D341Med (cell line): ENCODE measurements at regions not wholly inside any gene's neighbourhood (a gene's known extent, or its start where the extent isn't known, plus 50 kb on each side); places are given as distances from the start of the nearest gene placed in this dataset.
A peak's percentile ranks its signal among the peaks of the same experiment; 100 is the strongest.
"Not testable (repeated sequence)": the region's sequence is repeated elsewhere in the genome, so short reads cannot be mapped to it uniquely, and the experiment has no call there.

Experiments used
- DNase-seq: peaks from one replicate; pipeline ENCODE4 v3.0.0; 2012; ENCODE audit warnings: low spot score

DNA sequence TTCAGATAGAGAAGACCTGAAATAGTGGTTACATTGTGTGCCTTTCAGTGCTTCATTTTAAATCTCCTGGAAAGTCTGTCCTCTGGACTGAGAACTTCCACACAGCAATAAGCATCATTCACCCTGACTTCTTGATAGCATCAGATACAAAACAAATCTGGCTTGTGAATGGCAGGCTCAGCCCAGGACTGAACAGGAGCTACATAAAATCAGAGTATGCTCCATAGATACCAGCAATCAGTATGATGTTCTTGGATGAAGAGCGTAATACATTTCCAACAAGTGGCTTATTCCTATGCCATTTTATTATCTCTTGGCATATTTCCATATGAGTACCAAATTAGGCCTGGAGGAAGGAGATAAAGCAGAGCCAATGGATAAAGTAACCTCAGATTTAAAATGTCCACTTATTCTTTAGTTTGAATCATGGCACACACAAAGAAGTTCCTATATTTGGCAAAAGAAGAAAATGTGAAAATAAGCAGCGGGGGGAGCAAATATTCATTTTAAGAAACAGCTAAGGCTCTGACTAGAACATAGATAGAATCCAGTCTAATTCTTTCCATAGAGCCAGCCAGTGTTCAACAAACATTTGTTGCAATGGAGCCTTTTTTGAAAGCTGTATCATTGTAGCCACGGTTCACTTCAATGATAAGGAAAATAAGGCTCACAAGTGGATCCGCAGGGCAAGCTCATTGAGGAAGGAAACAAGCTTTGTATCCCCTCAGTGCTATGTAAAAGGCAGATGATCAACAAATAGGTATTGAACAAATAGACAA lies 230.8 kb upstream of the CHAC2 start:
- no peak for DNase-seq

DNA sequence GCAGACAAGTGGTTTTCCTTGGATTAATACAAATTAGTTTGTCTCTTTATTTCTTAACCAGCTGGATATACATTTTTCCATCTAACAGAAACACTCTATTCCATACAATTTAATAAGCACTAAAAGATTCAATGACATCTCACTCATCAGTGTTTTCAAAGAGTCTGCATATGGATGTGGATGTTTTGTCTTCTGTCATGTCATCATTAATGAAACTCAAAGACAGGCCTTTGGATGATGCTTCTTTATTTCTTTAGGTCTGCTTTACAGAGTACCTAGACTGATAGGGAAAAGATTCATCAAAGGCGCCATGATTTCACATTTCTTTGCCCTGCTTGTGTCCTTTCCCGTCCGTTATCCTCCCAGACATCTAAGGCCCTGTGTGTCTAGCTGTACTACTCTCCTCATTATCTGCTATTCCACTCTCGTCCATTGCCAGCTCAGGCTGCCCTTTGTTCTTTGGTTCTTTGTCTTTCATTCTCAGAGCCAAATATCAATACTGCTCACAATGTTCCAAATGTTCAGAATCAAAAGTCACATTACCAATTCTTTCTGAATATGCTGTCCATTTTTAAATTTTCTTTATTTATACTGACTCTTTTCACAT lies 232.3 kb upstream of the CHAC2 start:
- DNase-seq: no peak

DNA sequence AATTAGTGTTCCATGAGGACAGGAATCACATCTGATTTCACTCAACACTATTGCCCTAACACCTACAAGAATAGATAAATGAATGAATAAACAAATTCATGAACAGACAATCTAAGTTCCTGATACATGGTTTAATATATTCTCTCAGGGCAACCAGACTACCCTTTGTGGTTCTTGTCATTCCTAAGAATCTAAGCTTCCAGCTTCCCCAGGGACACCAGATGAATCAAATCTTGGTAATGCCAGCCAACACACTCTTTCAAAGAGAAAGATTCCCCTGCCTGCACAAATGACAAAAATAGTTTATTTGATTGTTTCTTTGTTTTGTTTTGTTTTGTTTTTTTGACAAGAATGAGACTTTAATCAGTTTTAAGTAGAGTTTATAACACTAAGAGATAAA lies 237.5 kb upstream of the CHAC2 start:
- no peak for DNase-seq

DNA sequence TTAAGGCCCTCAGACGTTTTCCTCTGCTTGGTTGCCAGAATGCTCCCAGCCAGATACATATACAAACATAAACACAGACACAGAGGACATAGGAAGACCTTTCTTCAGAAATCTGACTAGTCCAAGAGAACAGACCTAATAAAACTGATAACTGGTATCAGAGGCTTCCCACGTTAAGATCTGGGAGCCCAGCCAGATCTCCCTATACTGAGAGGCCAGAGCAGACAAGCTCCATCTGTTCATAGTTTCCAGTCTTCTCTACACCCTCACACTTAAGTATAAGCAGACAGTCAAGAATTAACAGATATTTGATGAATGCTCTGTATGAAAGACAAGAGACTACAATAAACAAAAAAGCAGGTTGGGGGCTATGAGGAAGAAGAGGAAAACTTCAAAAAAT lies 240.5 kb upstream of the CHAC2 start:
- peak; percentile 45 for DNase-seq

DNA sequence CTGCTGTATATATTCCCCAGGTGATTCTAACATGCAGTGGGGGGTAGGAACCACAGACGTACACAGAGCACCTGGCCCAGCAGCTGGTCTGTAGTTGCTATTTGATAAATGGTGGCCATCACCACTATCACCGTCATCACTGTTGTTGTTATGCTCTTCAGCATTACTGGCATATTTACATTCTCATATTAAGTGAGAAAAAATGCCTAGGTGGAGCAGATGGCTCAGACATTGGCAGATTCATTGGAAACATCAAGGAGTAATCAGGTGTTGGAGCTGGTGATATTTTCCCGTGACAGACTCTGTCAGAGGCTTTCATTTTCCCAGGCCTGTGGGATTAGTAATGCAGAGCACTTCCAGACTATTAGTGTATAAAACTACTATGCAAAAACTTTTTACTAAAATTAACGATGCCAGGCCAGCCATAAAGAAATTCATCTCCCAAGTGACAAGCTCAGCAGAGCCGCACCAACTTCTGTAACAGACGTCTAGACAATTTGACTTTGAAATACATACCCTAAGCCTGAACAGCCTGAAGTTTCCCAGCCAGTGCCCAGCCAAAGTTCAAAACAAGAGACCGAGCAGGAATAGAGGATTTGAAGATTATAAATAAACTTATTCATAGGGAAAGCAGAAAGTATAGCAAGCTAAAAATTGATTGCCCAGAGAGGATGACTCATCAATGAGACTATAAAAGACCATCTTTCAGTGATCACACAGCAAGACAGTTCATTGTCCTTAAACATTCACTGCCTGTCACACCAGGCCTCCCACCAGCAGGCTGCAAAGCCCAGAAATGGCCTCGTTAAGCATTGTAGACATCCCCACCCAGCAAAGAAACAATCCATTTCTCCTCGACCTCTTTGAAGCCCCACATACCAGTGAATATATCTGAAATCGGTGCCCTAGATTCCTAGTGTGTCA lies 247.4 kb upstream of the CHAC2 start:
- DNase-seq: no peak

DNA sequence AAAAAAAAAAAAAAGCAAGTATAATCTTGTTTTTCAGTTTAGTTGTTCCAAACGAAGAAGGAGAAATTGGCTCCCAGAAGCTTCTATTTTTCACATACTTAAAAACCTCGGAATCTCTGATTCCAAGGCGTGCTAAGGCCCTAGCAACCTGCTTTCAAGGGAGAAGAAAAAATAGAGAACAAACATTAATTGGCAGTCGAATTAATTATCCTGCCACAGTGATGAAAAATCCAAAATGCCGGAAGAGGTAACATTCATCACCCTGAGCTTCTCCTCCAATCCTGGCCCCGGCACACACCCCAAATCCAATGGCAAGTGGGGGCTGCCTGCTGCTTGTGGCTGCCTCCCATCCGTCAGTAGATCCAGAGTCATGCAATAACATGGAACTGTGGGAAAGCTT lies 250.2 kb upstream of the CHAC2 start:
- no peak for DNase-seq

DNA sequence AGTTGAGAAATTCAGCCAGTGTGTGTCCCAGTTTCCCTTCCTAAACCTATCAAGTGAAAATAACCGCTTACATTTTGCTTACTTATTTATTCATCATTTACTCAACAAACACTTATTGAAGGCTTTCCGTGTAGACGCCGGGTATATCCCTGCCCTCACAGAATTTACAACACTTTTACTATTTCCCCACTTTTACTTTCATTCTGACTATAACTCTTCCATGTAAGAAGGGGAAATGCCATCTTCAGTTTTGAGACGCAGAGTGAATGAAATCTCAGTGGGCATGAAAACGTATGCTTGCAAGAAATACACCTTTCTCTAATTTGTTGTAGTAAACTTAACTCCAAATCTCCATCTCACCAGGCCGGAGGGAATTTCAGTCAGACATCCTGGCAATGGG lies 251.0 kb upstream of the CHAC2 start:
- DNase-seq: no peak

DNA sequence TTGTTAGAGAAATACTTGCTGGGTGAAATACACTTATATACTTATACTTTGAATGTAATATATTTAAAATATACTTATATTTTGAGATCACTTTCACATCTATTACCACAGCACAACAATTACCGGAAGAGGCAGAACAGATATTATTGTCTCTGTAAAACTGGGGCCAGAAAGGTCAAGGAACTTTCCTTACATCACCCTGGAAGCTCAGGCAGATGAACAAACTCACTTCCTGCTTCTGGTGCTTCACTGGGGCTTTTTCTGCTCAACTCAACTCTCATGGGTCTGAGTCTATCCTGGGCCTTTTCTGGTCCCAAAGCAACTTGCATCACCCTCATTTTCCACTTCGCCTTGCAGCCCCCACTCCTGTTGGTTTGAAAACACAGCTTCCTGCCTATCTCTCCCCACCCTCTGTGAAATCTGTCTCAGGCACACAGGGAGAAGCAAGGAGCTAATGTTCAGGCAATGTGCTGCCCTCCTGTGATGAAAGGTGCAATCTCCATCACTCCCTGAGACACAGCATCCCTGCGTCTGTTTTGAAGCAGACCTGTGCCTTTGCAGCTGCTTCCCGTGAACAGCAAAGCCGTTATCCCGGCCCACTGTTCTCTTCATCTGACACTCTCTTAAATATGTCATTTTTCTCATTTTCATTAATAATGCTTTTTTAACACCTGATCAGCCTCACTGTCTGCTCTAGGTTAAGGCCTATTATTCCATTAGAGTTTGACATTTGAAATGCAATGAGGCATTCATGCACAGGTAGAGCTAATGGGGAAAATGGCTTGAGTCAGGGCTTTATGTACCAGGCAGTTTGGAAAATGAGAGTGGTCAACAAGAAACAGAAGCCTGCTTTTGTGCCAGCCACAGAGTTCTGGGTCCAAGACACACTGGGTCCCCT lies 251.9 kb upstream of the CHAC2 start:
- DNase-seq: no peak

DNA sequence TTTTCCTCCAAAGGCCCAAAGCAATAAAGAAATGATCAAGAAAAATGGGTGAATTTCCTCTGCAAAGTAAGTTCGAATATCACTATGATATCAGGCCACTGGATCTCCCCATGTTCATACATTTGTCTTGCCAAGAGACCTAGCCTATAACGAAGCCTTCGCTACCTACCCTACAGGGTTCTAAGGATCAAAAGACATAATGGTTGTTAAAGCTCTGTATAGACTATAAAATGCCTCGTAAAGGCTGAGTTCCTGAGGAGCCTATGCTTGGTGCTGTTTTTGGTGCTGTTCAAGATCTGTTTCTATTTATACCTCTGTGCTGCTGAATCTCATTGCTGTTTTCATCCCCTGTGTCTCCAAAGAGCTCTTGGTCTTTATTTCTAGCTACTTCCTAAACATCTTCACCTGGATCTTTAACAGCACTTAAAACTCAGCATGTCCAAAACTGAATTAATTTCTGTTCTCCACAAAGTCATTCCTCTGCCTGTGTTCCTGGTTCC lies 254.4 kb upstream of the CHAC2 start:
- no peak for DNase-seq

DNA sequence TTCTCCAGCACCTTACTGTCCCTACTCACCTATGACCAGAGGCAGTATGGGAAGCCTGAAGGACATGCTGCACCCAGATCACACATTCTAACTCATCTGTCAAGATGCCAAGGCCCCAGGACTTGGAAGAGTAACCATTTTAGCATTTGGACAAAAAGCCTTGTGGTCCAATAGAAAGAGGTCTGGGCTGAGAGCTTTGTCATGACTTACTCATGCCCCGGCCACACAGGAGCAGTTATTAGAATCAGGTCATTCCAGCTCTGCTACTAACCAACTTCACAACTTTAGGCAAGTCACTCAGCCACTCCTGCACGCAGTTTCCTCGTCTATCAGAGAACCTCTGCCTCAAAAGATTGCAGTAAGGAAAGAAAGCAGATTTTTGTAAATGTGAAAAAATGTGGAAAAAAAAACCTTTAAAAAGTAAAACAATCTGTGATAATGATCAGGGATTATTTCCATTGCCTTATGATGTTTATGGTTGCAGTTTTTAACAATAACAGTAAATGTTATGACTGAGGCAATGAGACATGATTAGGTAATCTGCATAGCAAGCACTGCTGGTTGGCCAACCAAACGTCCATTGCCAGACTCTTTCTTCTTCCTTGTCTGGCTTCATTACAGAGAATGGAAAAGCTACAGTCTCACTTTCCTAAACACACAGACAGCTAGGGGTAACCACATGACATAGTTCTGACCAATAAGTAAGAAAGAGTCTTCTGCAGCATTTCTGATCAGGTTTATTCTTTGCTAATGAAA lies 255.4 kb upstream of the CHAC2 start:
- no peak for DNase-seq

DNA sequence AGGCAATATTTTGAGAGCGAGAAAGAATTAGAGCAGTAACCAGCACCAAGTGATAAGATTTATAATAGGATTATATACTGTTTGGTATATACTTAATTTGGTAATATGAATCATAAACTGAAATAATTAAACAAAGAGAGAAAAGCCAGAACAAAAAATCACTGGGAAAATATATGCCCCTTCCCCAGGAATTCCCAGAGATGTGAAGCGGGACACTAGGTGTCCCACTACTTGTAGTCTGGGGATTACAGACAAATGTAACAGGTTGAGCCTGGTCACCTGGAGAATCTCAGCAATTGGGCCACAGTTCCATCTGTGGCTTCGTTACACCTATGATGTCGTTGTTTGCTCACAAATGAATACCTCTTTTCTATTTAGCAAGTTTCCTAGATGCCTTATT lies 256.1 kb upstream of the CHAC2 start:
- DNase-seq: no peak

DNA sequence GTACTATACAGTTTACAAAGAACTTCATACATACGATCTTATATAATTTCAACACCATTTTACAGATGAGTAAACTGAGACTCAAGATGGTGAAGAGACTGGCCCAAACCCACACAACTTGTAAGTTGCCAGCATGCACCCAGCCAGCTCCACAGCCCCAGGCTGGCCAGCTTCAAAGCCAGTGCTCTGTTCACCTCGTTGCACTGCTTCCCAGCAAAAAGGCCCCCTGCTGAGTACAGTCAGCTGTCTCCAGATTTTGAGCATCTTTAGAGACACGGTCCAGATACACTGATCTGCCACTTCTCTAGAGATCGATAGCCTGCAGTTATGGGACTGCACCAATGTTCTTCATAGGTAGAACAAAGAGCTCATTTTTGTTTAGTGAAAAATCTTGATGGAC lies 257.2 kb upstream of the CHAC2 start:
- DNase-seq: no peak

DNA sequence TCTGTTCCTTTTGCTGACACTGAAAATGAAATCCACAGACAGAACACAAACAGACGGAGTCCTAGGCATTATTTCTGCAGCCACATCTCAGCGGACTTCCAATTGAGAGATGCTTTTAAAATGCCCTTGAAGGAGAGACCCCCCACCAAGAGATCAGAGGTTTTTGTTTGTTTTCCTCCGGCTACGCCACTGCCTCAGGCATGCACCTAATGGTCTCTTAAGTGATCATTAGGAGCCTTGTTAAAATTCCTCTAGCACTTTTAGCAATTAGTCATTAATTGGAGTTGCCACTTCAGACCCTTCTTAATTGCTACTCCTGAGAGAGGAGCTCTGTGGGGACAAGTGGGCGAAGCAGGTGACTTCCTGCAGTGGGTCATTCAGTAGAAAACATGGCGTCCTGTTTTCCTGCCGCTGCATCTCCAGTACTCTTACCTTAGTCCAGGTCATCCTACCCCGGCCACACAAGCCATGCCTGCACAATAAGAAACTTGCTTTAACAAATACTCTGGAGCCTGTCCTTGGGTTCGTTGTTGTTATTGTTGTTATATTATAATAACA lies 257.7 kb upstream of the CHAC2 start:
- DNase-seq: no peak

DNA sequence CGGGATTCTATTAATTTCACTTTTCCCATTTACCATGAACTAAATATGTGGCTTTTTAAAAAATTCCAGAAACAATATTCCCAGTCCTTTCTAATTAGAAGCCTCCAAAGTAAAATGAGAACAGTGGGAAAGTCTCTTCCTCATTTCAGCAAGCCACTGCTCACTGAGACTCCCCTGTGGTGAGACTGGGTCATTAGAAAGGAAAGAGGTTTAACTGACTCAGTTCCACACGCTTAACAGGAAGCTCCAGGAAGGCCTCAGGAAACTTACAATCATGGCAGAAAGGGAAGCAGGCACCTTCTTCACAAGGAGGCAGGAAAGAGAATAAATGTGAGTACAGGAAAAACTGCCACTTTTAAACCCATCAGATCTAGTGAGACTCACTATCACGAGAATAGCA lies 258.9 kb upstream of the CHAC2 start:
- DNase-seq: no peak

DNA sequence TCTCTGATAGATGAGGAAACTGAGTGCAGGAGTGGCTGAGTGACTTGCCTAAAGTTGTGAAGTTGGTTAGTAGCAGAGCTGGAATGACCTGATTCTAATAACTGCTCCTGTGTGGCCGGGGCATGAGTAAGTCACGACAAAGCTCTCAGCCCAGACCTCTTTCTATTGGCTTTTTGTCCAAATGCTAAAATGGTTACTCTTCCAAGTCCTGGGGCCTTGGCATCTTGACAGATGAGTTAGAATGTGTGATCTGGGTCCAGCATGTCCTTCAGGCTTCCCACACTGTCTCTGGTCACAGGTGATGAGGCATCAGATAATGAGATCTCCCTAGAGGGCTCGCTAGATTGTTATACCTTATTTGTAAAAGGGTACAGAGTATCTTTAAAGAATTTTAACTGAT lies 260.5 kb upstream of the CHAC2 start:
- not testable (repeated sequence) for DNase-seq

DNA sequence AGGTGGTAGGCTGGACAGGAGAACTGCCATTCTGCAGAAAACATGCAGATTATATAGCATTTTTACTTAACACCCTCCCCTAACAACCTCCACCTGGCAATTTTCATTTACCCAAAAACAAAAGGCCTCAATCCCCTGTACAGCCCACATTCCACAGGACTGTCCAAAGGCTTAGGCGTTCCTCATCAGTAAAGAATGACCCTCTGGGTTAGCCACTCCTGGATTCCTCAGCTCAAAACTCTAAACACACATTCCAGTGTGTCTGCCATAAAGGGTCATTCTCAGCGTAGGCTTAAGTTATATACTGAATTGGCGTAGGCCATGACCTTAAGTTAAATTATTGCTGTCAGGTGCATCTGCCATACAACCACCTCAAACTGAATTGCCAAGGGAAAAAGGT lies 261.8 kb upstream of the CHAC2 start:
- DNase-seq: no peak

DNA sequence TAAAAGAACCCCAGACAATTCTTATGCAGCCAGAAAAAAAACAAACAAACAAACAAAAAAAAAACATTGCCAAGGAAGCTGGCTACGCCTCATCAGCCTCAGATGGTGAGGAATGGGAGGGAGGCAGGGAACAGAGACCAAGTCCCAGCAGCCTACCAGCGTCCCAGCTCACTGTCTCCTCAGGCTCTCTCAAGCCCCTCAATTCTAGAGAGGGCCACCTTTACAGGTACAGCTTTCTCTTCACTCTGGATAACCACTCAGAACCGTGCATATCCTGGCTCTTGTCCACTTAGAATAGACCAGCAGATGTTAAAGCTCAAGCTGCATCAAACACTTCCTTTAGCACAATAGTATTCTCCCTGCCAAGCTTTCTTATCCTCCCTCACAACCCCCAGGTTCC lies 263.1 kb upstream of the CHAC2 start:
- no peak for DNase-seq

DNA sequence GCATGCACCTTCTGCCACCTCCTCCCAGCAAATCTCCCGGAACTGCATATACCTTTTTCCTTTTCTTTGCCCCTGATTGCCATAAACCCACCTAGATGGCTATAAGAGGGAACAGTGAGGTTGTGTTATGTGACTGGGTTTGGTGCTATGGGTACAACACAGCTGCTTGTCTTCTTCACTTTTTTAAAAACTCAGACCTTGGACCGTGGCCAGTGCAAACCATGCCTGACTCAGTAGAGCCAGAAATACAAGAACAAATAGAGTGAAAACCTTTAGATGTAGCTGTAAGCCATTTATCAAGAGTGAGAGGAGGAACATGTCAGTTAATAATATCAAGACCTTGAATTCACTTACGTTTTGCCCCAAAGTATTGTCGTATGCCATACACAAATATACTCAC lies 267.4 kb upstream of the CHAC2 start:
- DNase-seq: no peak

DNA sequence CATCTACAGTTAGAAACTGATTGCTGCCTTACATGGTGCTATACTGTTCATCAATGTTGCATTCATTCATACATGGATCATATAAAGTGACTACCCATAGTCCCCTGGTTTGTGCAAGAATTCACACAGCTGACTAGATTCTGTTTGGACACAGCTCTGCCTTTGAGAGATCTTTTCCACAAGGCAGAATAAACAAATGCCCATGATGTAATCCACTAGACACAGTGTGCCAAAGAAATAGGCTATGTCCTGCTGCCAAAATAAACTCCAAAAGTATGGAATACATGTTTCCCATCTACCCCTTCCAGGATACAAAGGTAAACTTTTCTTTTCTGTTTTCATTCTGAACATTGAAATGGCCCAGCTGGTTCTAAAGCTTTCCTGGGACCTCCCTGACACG lies 269.4 kb upstream of the CHAC2 start:
- no peak for DNase-seq

DNA sequence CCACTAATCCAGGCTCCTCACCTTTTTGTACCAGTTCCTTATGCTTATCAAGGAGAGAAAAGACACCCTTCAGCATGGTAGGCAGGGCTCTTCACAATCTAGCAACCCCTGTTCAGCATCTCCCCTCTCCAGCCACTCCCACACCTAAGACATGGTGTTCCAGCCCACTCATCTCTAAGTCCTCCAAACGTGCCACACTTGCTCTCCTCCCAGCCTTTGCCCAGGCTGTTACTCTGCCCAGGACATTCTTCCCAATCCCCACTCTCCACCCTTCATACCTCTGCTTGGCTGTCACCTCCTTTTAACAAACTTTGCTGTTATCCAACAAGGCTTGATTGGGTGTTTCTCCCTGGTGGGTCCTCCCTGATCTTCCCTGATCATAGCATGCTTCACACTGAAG lies 270.6 kb upstream of the CHAC2 start:
- no peak for DNase-seq

DNA sequence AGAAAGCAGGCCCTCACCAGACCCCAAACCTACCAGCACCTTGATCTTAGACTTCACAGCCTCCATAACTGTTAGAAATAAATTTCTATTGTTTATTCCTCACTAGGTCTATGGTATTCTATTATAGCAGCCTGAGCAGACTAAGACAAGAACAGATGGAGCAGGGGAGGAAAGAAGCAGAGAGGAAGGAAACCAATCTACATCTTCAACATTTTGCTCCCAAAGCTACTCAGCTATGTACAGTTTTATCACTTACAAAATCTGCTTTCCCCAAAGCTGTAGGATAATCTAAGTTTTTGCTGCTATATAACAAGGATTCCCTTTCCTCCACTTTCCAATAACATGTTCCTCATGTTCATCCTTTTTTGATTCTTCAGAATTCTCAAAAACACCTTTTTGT lies 274.4 kb upstream of the CHAC2 start:
- no peak for DNase-seq
